HepG2 (cell line): ENCODE measurements at regions not wholly inside any gene's neighbourhood (a gene's known extent, or its start where the extent isn't known, plus 50 kb on each side); places are given as distances from the start of the nearest gene placed in this dataset.

Source experiments
- ARID2 ChIP-seq: sonication (generic); formaldehyde crosslinking; IDR thresholded peaks from 2 replicates; pipeline ENCODE4 v1.8.1; 2022; ENCODE audit warnings: mild to moderate bottlenecking, missing genetic modification reagents, borderline replicate concordance
- BATF2 ChIP-seq: sonication (generic); formaldehyde crosslinking; IDR thresholded peaks from 2 replicates; pipeline ENCODE4 v1.8.0; 2022; ENCODE audit warnings: mild to moderate bottlenecking, missing genetic modification reagents, moderate library complexity
- CC2D1A ChIP-seq: sonication (generic); formaldehyde crosslinking; IDR thresholded peaks from 2 replicates; pipeline ENCODE4 v1.8.1; 2023; ENCODE audit warnings: mild to moderate bottlenecking, missing genetic modification reagents
- ELK4 ChIP-seq: sonication (generic); formaldehyde crosslinking; IDR thresholded peaks from 2 replicates; pipeline ENCODE4 v1.9.0; 2021; ENCODE audit warnings: missing genetic modification reagents, borderline replicate concordance
- EP300 ChIP-seq, 3 experiments: sonication (generic) in 1 of 3; formaldehyde crosslinking in 1 of 3; IDR thresholded peaks; 2 replicates each; pipeline versions ENCODE4 v1.5.1 to v1.6.1; 2011 to 2020; ENCODE audit warnings: low read depth in 2 of 3, low read length in 2 of 3, borderline replicate concordance in 1 of 3, improper control_type of control experiment in 1 of 3, mild to moderate bottlenecking in 1 of 3, missing genetic modification reagents in 1 of 3, moderate library complexity in 1 of 3
- HCFC1 ChIP-seq: fragments of 150-350 bp; IDR thresholded peaks from 2 replicates; pipeline ENCODE4 v1.6.1; 2014; ENCODE audit warnings: low read depth, low read length
- HMG20A ChIP-seq: IDR thresholded peaks from 2 replicates; pipeline ENCODE4 v1.6.1; 2016; ENCODE audit warnings: borderline replicate concordance
- HOXA3 ChIP-seq: sonication (generic); formaldehyde crosslinking; IDR thresholded peaks from 2 replicates; pipeline ENCODE4 v1.5.0; 2020; ENCODE audit warnings: missing genetic modification reagents
- NCOA5 ChIP-seq: sonication (generic); formaldehyde crosslinking; IDR thresholded peaks from 2 replicates; pipeline ENCODE4 v1.4.0; 2020; ENCODE audit warnings: missing genetic modification reagents
- NFIB ChIP-seq: sonication (generic); formaldehyde crosslinking; IDR thresholded peaks from 2 replicates; pipeline ENCODE4 v1.9.0; 2021; ENCODE audit warnings: missing genetic modification reagents, mild to moderate bottlenecking, borderline replicate concordance
- STAG1 ChIP-seq: sonication (generic); formaldehyde crosslinking; IDR thresholded peaks from 2 replicates; pipeline ENCODE4 v1.4.0; 2020; ENCODE audit warnings: missing genetic modification reagents
- TCF7L2 ChIP-seq: IDR thresholded peaks from 2 replicates; pipeline ENCODE4 v1.6.1; 2011; ENCODE audit warnings: mild to moderate bottlenecking, low read depth, low read length, moderate library complexity
- TP53 ChIP-seq: sonication (generic); formaldehyde crosslinking; conservative IDR thresholded peaks from 2 replicates; pipeline ENCODE4 v1.4.0; 2020; ENCODE audit warnings: missing genetic modification reagents
- ZBTB46 ChIP-seq: sonication (generic); formaldehyde crosslinking; IDR thresholded peaks from 2 replicates; pipeline ENCODE4 v1.4.0; 2020; ENCODE audit warnings: mild to moderate bottlenecking, missing genetic modification reagents, borderline replicate concordance
- ZBTB7A ChIP-seq: sonication (generic); formaldehyde crosslinking; IDR thresholded peaks from 2 replicates; pipeline ENCODE4 v1.8.0; 2022; ENCODE audit warnings: mild to moderate bottlenecking, missing genetic modification reagents
- ZBTB7B ChIP-seq: sonication (generic); formaldehyde crosslinking; IDR thresholded peaks from 2 replicates; pipeline ENCODE4 v1.4.0; 2020; ENCODE audit warnings: missing genetic modification reagents
- ZNF180 ChIP-seq: sonication (generic); formaldehyde crosslinking; IDR thresholded peaks from 2 replicates; pipeline ENCODE4 v1.4.0; 2020; ENCODE audit warnings: low read depth, missing genetic modification reagents, borderline replicate concordance
- ZNF232 ChIP-seq: sonication (generic); formaldehyde crosslinking; IDR thresholded peaks from 2 replicates; pipeline ENCODE4 v1.4.0; 2020; ENCODE audit warnings: missing genetic modification reagents, borderline replicate concordance
- ZNF44 ChIP-seq: sonication (generic); formaldehyde crosslinking; IDR thresholded peaks from 2 replicates; pipeline ENCODE4 v1.5.1; 2020; ENCODE audit warnings: mild to moderate bottlenecking, missing genetic modification reagents
- ZNF646 ChIP-seq: sonication (generic); formaldehyde crosslinking; IDR thresholded peaks from 2 replicates; pipeline ENCODE4 v1.9.0; 2021; ENCODE audit warnings: mild to moderate bottlenecking, missing genetic modification reagents
- TF ChIP-seq, protein P1 (sequence below): IDR thresholded peaks from 2 replicates; pipeline ENCODE4 v1.6.1; 2016; ENCODE audit warnings: missing genetic modification reagents, missing compliant biosample characterization

GRCh38 chr12:60266381-60266852 is 670.6 kb downstream of the SLC16A7 start (continued):
- TF ChIP-seq ZBTB46 (CRISPR knock-in tag) (no peak), HOXA3 (CRISPR knock-in tag) (no peak), ZBTB7B (CRISPR knock-in tag) (no peak), TP53 (CRISPR knock-in tag) (no peak), ZBTB7A (CRISPR knock-in tag) (no peak), NCOA5 (CRISPR knock-in tag) (no peak), ZNF646 (CRISPR knock-in tag) (no peak), TCF7L2 (no peak), ZNF180 (CRISPR knock-in tag) (no peak), HCFC1 (no peak), ARID2 (CRISPR knock-in tag) (no peak), ZNF44 (no peak), HMG20A (CRISPR knock-in tag) (peak; percentile 36; the same call in 1 of the 2 replicates), CC2D1A (no peak), STAG1 (no peak), EP300 (IDR thresholded peaks at IDR 0.05; ENCODE audit: low read depth in 2 of 2, low read length in 2 of 2) (peak in 1 of 2 experiments; percentile 34; a peak in 1 of 4 replicates), EP300 (CRISPR knock-in tag; IDR thresholded peaks at IDR 0.05; ENCODE audit: borderline replicate concordance) (no peak), ELK4 (CRISPR knock-in tag) (no peak), NFIB (CRISPR knock-in tag) (no peak), BATF2 (CRISPR knock-in tag) (no peak), ZNF232 (CRISPR knock-in tag) (no peak)
- TF ChIP-seq, protein P1, sequence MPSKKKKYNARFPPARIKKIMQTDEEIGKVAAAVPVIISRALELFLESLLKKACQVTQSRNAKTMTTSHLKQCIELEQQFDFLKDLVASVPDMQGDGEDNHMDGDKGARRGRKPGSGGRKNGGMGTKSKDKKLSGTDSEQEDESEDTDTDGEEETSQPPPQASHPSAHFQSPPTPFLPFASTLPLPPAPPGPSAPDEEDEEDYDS: no peak
